Cerebellar cortex (tissue), 1 donor: ENCODE measurements at regions not wholly inside any gene's neighbourhood (a gene's known extent, or its start where the extent isn't known, plus 50 kb on each side); places are given as distances from the start of the nearest gene placed in this dataset.
"Not testable (repeated sequence)": the region's sequence is repeated elsewhere in the genome, so short reads cannot be mapped to it uniquely, and the experiment has no call there.

ENCODE experiments used
- DNase-seq: peaks from one replicate; pipeline ENCODE4 v3.0.0-alpha.2; 2015; ENCODE audit warnings: low spot score

- no peak for DNase-seq
Measured at GRCh38 chr7:68550635-68551034, 1047.6 kb upstream of the AUTS2 start.

- DNase-seq, result no peak
Measured at GRCh38 chr7:68556537-68556936, 1041.7 kb upstream of the AUTS2 start.

DNA sequence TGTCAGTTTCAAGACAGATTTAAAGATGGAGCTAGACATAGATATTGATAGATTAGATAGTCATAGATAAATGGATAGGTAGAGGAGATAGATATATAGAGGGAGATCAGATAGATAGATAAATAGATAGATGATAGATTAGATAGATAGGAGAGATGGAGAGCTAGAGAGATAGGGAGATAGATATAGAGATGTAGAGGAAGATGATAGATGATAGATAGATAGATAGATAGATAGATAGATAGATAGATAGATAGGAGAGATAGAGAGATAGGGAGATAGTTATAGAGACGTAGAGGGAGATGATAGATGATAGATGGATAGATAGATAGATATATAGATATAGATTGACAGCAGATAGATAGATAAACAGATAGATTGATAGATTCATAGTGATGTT lies 1038.8 kb upstream of the AUTS2 start:
- no peak for DNase-seq

DNA sequence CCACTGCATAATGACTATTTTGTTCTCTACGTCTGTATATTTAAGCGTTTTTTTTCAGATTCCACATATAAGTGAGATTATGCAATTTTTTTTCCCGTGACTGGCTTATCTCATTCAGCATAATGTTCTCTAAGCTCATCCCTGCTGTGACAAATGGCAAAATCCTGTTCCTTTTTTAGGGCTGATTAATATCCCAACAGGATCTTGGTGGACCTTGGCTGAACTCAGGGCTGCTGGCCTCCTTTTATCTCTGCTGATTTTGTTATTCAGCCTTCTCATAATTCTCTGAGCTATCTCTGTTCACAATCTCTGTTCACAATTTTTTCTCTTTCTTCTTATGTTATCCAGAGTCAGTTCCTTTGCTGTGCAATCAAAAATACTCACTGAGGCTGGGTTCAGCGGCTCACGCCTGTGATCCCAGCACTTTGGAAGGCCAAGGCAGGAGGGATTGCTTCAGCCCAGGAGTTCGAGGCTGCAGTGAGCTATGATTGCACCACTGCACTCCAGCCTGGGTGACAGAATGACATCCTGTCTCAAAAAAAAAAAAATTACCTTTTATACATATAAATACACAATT lies 1035.9 kb upstream of the AUTS2 start:
- no peak for DNase-seq

- no peak for DNase-seq
Measured at GRCh38 chr7:68564306-68565135, 1033.8 kb upstream of the AUTS2 start.

- DNase-seq, result no peak
Measured at GRCh38 chr7:68571286-68571685, 1027.0 kb upstream of the AUTS2 start.

GRCh38 chr7:68573271-68574005 lies 1024.8 kb upstream of the AUTS2 start:
- no peak for DNase-seq

GRCh38 chr7:68576366-68576765 lies 1021.9 kb upstream of the AUTS2 start:
- no peak for DNase-seq

DNA sequence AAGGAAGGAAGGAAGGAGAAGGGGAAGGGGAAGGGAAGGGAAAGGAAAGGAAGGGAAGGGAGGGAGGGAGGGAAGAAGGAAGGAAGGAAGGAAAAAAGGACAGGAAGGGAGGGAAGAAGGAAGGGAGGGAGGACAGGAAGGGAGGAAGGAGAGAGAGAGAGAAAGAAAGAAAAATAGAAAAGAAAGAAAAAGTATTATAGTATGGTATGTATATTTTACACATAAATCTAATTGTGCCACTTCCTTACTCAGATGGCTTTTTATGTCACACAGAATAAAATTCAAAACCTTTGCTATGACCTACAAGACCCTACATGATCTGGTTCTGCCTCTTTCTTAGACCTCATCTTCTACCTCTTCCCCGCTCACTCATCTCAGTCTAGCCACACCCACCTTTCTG lies 1016.9 kb upstream of the AUTS2 start:
- no peak for DNase-seq

GRCh38 chr7:68587599-68587998 lies 1010.7 kb upstream of the AUTS2 start:
- no peak for DNase-seq

DNA sequence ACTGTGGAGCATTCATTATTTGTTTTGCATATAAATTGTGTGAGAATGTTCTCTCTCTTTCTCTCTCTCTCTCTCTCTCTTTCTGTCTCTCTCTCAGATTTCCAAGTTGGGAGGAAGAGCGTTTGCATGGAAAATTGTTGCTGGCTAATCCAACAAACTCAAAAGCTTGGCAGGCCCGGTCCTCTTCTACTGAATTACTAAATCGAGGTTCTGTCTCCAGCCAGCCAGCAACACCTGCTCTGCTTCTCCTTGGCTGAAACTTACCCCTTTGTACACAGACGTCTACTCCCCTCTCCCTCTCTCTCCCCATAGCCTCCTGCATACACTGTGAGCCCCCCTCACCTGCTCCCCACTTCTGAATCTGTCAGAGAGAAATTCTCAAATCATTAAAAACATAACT lies 996.4 kb upstream of the AUTS2 start:
- no peak for DNase-seq

GRCh38 chr7:68604541-68604940 lies 993.7 kb upstream of the AUTS2 start:
- no peak for DNase-seq

DNA sequence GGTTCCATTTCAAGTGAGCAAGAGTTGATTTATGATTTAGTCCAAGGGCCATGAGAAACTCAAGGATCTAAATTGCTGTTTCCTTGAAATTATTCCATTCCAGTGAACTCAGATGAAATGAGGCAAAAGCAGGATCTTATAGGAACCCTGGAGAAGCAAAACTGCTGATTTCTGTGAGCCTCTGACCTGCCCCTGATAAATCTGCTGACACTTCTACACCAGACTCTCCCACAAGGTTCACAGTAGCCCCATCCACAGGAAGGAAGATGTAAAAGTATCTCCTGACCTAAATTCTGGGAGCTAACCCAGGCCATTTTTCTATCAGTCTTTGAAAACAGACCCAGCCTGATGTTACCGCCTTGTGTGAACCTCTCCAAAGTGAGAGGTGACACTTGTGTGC lies 987.6 kb upstream of the AUTS2 start:
- no peak for DNase-seq

DNA sequence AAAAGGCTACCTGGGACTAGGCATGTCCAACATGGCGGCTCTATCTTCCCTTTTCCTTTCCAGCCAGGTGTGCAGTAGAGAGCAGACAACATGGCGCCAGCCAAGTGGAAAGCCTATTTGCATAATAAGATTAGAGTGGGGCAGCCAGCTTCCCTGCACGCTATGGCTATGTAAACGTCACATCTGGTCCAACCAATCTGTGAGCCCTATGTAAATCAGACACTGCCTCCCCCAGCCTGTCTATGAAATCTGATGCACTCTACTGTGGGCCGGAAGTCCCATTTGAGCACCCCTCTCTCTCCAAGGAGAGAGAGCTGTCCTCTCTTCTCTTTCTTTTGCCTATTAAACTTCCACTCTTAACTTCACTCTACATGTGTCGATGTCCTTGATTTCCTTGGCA lies 984.9 kb upstream of the AUTS2 start:
- no peak for DNase-seq

GRCh38 chr7:68613897-68614296 lies 984.4 kb upstream of the AUTS2 start:
- DNase-seq, result no peak

DNA sequence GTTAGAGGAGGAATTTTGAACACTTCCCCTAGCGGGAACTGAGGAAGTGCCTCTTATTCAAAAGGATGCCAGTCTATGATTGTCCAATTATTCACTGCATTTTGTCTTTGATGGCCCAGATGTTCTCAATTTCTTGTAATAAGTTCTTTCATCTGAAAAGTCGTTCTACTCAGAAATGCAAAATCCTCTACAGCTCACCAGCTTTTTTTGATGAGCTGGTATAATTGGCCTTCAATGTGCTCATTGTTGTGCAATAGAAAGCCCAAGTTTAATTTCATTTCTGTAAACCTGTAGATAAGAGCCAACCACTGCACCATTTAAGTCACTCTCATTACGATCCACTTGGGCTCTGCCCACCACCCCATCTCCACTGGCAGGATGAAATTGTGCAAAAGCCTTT lies 978.7 kb upstream of the AUTS2 start:
- DNase-seq, result no peak

GRCh38 chr7:68622500-68622899 lies 975.8 kb upstream of the AUTS2 start:
- DNase-seq, result no peak

DNA sequence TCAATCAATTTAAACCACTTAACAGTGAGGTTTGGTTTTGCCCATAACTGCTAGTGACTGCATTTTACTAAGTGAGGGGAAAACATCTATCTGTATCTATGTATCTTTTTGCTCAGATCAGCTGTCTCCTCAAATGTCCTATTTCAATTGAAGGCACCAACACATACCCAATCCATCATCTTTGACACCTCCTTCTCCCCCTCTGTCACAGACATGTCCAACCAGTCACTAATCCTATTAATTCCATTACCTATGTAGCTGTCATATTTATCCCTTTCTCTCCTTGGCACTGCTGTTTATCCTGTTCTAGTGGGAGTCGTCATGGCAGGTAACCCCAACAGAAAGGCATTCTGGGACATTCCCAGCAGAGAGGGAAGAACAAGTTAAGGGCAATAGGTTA lies 975.2 kb upstream of the AUTS2 start:
- no peak for DNase-seq

DNA sequence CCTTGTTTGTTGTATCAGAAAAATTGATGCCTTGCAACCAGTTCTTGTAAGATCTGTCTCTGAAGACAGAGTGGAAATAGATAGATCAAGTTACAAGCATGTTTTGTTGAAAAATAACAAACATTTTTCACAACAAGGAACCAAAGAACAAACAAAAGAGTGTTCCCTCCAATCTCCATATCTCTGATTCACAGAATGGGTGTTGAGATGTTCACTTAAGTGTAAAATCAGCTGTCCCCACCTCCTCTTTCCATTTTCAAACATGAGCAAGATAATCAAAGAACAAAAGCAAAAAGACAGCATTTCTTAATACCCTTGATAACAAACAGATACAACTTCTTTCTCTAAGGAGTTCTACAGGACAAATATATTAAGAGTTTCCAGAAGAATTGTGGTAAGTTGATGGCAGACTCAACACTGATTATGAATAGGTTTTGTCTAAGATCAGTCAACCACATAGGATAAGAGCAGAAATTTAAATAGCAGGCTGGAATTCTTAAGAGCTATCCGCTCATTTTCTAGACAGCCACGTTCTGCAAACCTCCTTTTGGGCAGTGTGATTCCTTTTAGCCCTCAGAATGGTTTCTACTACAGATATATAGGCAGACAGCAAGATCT lies 970.9 kb upstream of the AUTS2 start:
- DNase-seq, result no peak

- DNase-seq, result not testable (repeated sequence)
Measured at GRCh38 chr7:68630914-68631313, 967.4 kb upstream of the AUTS2 start.

GRCh38 chr7:68640103-68640502 lies 958.2 kb upstream of the AUTS2 start:
- no peak for DNase-seq

GRCh38 chr7:68642727-68643126 lies 955.5 kb upstream of the AUTS2 start:
- DNase-seq, result no peak

DNA sequence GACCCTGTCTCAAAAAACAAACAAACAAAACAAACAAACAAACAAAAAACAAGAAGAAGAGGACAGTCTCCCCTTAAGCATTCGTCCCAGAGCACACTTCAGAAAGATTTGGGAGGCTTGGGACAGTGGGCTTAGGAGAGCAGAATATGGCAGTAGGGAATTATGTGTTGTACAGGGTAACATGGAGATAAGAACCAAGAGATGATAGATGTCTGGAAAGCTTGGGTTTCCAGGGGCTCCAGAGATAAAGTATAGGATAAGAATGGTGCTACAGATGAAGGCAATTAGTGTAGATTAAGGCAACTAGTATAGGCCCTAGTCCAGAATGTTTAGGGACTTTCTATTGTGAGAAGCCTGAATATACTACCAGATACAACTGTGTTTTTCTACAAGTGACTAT lies 934.9 kb upstream of the AUTS2 start:
- DNase-seq, result no peak
